K562 (cell line): ENCODE measurements at regions not wholly inside any gene's neighbourhood (a gene's known extent, or its start where the extent isn't known, plus 50 kb on each side); places are given as distances from the start of the nearest gene placed in this dataset.

Experiments used
- BMI1 ChIP-seq: fragments of 150-350 bp; IDR thresholded peaks from 2 replicates; pipeline ENCODE4 v1.6.1; 2014; ENCODE audit warnings: low read length
- TCF7L2 ChIP-seq: fragments of 150-350 bp; IDR thresholded peaks from 2 replicates; pipeline ENCODE4 v1.6.1; 2016; ENCODE audit warnings: low read depth, mild to moderate bottlenecking, low read length, moderate library complexity
- YY1 ChIP-seq, 3 experiments: IDR thresholded peaks; 2 replicates each; pipeline ENCODE4 v1.6.1; 2011; ENCODE audit warnings: low read length in 2 of 3, mild to moderate bottlenecking in 2 of 3, moderate library complexity in 2 of 3, borderline replicate concordance in 1 of 3, control low read depth in 1 of 3, low read depth in 1 of 3; ENCODE audit not compliant: insufficient read depth in 3 of 3, insufficient replicate concordance in 2 of 3, control insufficient read depth in 1 of 3, insufficient read length in 1 of 3; ENCODE audit errors: extremely low read depth in 1 of 3
- ZBTB40 ChIP-seq, 2 experiments: fragments of 450-650 bp in 1 of 2; sonication (generic) in 1 of 2; formaldehyde crosslinking in 1 of 2; IDR thresholded peaks; 2 replicates each; pipeline versions ENCODE4 v1.7.1 to v1.9.0; 2016 to 2022; ENCODE audit warnings: inconsistent platforms in 1 of 2, mild to moderate bottlenecking in 1 of 2, missing genetic modification reagents in 1 of 2
- ZNF431 ChIP-seq: sonication (generic); formaldehyde crosslinking; IDR thresholded peaks from 2 replicates; pipeline ENCODE4 v1.8.0; 2022; ENCODE audit warnings: mild to moderate bottlenecking, missing genetic modification reagents
- TF ChIP-seq, protein P1 (sequence below): fragments of 200-600 bp; sonication (generic); IDR thresholded peaks from one replicate; pipeline ENCODE4 v1.6.1; 2012; ENCODE audit warnings: mild to moderate bottlenecking, low read depth, low read length, inconsistent platforms

GRCh38 chr12:43113135-43113534 is 438.9 kb downstream of the ADAMTS20 start (continued):
- TF ChIP-seq, protein P1, sequence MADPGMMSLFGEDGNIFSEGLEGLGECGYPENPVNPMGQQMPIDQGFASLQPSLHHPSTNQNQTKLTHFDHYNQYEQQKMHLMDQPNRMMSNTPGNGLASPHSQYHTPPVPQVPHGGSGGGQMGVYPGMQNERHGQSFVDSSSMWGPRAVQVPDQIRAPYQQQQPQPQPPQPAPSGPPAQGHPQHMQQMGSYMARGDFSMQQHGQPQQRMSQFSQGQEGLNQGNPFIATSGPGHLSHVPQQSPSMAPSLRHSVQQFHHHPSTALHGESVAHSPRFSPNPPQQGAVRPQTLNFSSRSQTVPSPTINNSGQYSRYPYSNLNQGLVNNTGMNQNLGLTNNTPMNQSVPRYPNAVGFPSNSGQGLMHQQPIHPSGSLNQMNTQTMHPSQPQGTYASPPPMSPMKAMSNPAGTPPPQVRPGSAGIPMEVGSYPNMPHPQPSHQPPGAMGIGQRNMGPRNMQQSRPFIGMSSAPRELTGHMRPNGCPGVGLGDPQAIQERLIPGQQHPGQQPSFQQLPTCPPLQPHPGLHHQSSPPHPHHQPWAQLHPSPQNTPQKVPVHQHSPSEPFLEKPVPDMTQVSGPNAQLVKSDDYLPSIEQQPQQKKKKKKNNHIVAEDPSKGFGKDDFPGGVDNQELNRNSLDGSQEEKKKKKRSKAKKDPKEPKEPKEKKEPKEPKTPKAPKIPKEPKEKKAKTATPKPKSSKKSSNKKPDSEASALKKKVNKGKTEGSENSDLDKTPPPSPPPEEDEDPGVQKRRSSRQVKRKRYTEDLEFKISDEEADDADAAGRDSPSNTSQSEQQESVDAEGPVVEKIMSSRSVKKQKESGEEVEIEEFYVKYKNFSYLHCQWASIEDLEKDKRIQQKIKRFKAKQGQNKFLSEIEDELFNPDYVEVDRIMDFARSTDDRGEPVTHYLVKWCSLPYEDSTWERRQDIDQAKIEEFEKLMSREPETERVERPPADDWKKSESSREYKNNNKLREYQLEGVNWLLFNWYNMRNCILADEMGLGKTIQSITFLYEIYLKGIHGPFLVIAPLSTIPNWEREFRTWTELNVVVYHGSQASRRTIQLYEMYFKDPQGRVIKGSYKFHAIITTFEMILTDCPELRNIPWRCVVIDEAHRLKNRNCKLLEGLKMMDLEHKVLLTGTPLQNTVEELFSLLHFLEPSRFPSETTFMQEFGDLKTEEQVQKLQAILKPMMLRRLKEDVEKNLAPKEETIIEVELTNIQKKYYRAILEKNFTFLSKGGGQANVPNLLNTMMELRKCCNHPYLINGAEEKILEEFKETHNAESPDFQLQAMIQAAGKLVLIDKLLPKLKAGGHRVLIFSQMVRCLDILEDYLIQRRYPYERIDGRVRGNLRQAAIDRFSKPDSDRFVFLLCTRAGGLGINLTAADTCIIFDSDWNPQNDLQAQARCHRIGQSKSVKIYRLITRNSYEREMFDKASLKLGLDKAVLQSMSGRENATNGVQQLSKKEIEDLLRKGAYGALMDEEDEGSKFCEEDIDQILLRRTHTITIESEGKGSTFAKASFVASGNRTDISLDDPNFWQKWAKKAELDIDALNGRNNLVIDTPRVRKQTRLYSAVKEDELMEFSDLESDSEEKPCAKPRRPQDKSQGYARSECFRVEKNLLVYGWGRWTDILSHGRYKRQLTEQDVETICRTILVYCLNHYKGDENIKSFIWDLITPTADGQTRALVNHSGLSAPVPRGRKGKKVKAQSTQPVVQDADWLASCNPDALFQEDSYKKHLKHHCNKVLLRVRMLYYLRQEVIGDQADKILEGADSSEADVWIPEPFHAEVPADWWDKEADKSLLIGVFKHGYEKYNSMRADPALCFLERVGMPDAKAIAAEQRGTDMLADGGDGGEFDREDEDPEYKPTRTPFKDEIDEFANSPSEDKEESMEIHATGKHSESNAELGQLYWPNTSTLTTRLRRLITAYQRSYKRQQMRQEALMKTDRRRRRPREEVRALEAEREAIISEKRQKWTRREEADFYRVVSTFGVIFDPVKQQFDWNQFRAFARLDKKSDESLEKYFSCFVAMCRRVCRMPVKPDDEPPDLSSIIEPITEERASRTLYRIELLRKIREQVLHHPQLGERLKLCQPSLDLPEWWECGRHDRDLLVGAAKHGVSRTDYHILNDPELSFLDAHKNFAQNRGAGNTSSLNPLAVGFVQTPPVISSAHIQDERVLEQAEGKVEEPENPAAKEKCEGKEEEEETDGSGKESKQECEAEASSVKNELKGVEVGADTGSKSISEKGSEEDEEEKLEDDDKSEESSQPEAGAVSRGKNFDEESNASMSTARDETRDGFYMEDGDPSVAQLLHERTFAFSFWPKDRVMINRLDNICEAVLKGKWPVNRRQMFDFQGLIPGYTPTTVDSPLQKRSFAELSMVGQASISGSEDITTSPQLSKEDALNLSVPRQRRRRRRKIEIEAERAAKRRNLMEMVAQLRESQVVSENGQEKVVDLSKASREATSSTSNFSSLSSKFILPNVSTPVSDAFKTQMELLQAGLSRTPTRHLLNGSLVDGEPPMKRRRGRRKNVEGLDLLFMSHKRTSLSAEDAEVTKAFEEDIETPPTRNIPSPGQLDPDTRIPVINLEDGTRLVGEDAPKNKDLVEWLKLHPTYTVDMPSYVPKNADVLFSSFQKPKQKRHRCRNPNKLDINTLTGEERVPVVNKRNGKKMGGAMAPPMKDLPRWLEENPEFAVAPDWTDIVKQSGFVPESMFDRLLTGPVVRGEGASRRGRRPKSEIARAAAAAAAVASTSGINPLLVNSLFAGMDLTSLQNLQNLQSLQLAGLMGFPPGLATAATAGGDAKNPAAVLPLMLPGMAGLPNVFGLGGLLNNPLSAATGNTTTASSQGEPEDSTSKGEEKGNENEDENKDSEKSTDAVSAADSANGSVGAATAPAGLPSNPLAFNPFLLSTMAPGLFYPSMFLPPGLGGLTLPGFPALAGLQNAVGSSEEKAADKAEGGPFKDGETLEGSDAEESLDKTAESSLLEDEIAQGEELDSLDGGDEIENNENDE = no peak
- TF ChIP-seq TCF7L2 (no peak), ZNF431 (CRISPR knock-in tag) (no peak), BMI1 (no peak), YY1 (IDR thresholded peaks at IDR 0.05; ENCODE audit: borderline replicate concordance in 1 of 3, control insufficient read depth in 1 of 3, extremely low read depth in 1 of 3, insufficient read depth in 3 of 3, insufficient read length in 1 of 3, insufficient replicate concordance in 2 of 3, low read depth in 1 of 3, low read length in 2 of 3) (no peak), ZBTB40 (IDR thresholded peaks at IDR 0.05) (no peak), ZBTB40 (CRISPR knock-in tag; IDR thresholded peaks at IDR 0.05) (no peak)
- TF ChIP-seq, all 486 proteins: peak for 0
